ENCODE measurements at regions not wholly inside any gene's neighbourhood (a gene's known extent, or its start where the extent isn't known, plus 50 kb on each side); places are given as distances from the start of the nearest gene placed in this dataset.

- no peak for DNase-seq
Observed at GRCh38 chr4:36841583-36842326, 402.8 kb upstream of the NWD2 start.

- DNase-seq, result no peak
Observed at GRCh38 chr4:36844448-36844847, 400.1 kb upstream of the NWD2 start.

GRCh38 chr4:36852856-36853255 lies 391.7 kb upstream of the NWD2 start:
- DNase-seq, result no peak

GRCh38 chr4:36854554-36854953 lies 390.0 kb upstream of the NWD2 start:
- DNase-seq, result no peak

GRCh38 chr4:36863601-36864000 lies 380.9 kb upstream of the NWD2 start:
- no peak for DNase-seq

- DNase-seq, result no peak
Observed at GRCh38 chr4:36870121-36870520, 374.4 kb upstream of the NWD2 start.

GRCh38 chr4:36872679-36873078 lies 371.9 kb upstream of the NWD2 start:
- DNase-seq, result no peak

- DNase-seq, result no peak
Observed at GRCh38 chr4:36884151-36884550, 360.4 kb upstream of the NWD2 start.

GRCh38 chr4:36891971-36892370 lies 352.6 kb upstream of the NWD2 start:
- DNase-seq, result no peak

- DNase-seq, result no peak
Observed at GRCh38 chr4:36900446-36900987, 344.0 kb upstream of the NWD2 start.

GRCh38 chr4:36904823-36905222 lies 339.7 kb upstream of the NWD2 start:
- DNase-seq, result no peak

- DNase-seq, result no peak
Observed at GRCh38 chr4:36914106-36914505, 330.4 kb upstream of the NWD2 start.

GRCh38 chr4:36915717-36916116 lies 328.8 kb upstream of the NWD2 start:
- DNase-seq, result no peak

GRCh38 chr4:36917413-36917812 lies 327.1 kb upstream of the NWD2 start:
- no peak for DNase-seq

- no peak for DNase-seq
Observed at GRCh38 chr4:36919721-36920120, 324.8 kb upstream of the NWD2 start.

- DNase-seq, result no peak
Observed at GRCh38 chr4:36921476-36922216, 322.9 kb upstream of the NWD2 start.

GRCh38 chr4:36930562-36931111 lies 313.9 kb upstream of the NWD2 start:
- DNase-seq, result no peak

GRCh38 chr4:36944232-36944631 lies 300.3 kb upstream of the NWD2 start:
- no peak for DNase-seq

- no peak for DNase-seq
Observed at GRCh38 chr4:36961420-36961819, 283.1 kb upstream of the NWD2 start.

GRCh38 chr4:36966756-36967460 lies 277.6 kb upstream of the NWD2 start:
- no peak for DNase-seq

GRCh38 chr4:36979533-36979932 lies 265.0 kb upstream of the NWD2 start:
- DNase-seq, result no peak

- DNase-seq, result no peak
Observed at GRCh38 chr4:36990128-36990872, 254.2 kb upstream of the NWD2 start.

GRCh38 chr4:36997727-36998126 lies 246.8 kb upstream of the NWD2 start:
- no peak for DNase-seq

Measured in activated T-cell treated with anti-CD3 and anti-CD28 coated beads for 4 hours (primary cell).